Natural killer cell (primary cell): ENCODE measurements at regions not wholly inside any gene's neighbourhood (a gene's known extent, or its start where the extent isn't known, plus 50 kb on each side); places are given as distances from the start of the nearest gene placed in this dataset.

ENCODE experiments used
- ATAC-seq, 3 donors: fragments of 150-1000 bp in 2 of 3; fragments of 200-7000 bp in 1 of 3; cut with Tn5 transposase; 1 replicate in 1 of 3; 2 replicates in 2 of 3; pipeline ENCODE4 v1.10.0; 2021; ENCODE audit warnings: mild to moderate bottlenecking in 2 of 3, moderate library complexity in 2 of 3
- DNase-seq, 2 donors: peaks; one replicate each; pipeline versions ENCODE4 v3.0.0 to v3.0.0-alpha.2; 2013 to 2021; ENCODE audit warnings: mixed read lengths in 1 of 2
- H3K27ac ChIP-seq: one replicate; pipeline ENCODE4 v1.5.1; 2013; ENCODE audit warnings: mild to moderate bottlenecking, low read length
- H3K27me3 ChIP-seq: one replicate; pipeline ENCODE4 v1.6.1; 2013; ENCODE audit warnings: low read length; ENCODE audit not compliant: control insufficient read depth, insufficient read depth
- H3K36me3 ChIP-seq: one replicate; pipeline ENCODE4 v1.6.1; 2013; ENCODE audit warnings: low read length; ENCODE audit not compliant: control insufficient read depth, insufficient read depth
- H3K4me1 ChIP-seq: one replicate; pipeline ENCODE4 v1.6.1; 2013; ENCODE audit warnings: low read length; ENCODE audit not compliant: control insufficient read depth, insufficient read depth
- H3K4me3 ChIP-seq: one replicate; pipeline ENCODE4 v1.5.1; 2013; ENCODE audit warnings: low read length
- H3K9me3 ChIP-seq: one replicate; pipeline ENCODE4 v1.6.1; 2013; ENCODE audit warnings: low read length; ENCODE audit not compliant: control insufficient read depth, insufficient read depth
- H3K27ac Mint-ChIP-seq, 2 donors: one replicate each; pipeline ENCODE4 v1.8.0; 2022; ENCODE audit warnings: mild to moderate bottlenecking in 2 of 2, mixed read lengths in 2 of 2, moderate library complexity in 1 of 2
- H3K27me3 Mint-ChIP-seq, 2 donors: one replicate each; pipeline ENCODE4 v1.8.0; 2022; ENCODE audit warnings: low read depth in 2 of 2, mixed read lengths in 2 of 2
- H3K36me3 Mint-ChIP-seq: one replicate; pipeline ENCODE4 v1.8.0; 2022; ENCODE audit warnings: mixed read lengths
- H3K4me1 Mint-ChIP-seq, 2 donors: one replicate each; pipeline ENCODE4 v1.8.0; 2022; ENCODE audit warnings: mixed read lengths in 2 of 2
- H3K4me3 Mint-ChIP-seq: one replicate; pipeline ENCODE4 v1.8.0; 2022; ENCODE audit warnings: mild to moderate bottlenecking, moderate library complexity, mixed read lengths
- H3K9me3 Mint-ChIP-seq, 2 donors: one replicate each; pipeline ENCODE4 v1.8.0; 2022; ENCODE audit warnings: mixed read lengths in 2 of 2
- CTCF ChIP-seq: fragments of 200-600 bp; IDR thresholded peaks from one replicate; pipeline ENCODE4 v1.8.0; 2022; ENCODE audit warnings: antibody characterized with exemption
- WGBS: methylation state at CpG from one replicate; pipeline ENCODE4 v1.1.7; 2013; ENCODE audit warnings: missing lambda C conversion rate; ENCODE audit not compliant: insufficient coverage; 5-methylcytosine and 5-hydroxymethylcytosine counted together
- intact Hi-C: fragments of 100-400 bp; cut with micrococcal nuclease; formaldehyde crosslinking; loops from one replicate; pipeline ENCODE4 v1.14.2; 2022

- 89% methylated on average over 1 of the region's 2 CpGs for WGBS
- Histone ChIP-seq H3K36me3 (no peaks in the 10 kb centered on the region), H3K4me3 (no peak overlapping the region), H3K27me3 (no peaks in the 10 kb centered on the region), H3K9me3 (no peaks in the 10 kb centered on the region), H3K27ac (no peak overlapping the region), H3K4me1 (peaks cover 5% of the 10 kb centered on the region)
- Mint-ChIP-seq H3K4me3 (no peak overlapping the region), H3K36me3 (no peaks in the 10 kb centered on the region), H3K27me3 (no peaks in the 10 kb centered on the region), H3K27ac (no peak overlapping the region), H3K9me3 (no peaks in the 10 kb centered on the region), H3K4me1 (peaks cover 12 to 15% of the 10 kb centered on the region in 2 donors)
- DNase-seq: no peak
- no peak for TF ChIP-seq CTCF
- intact Hi-C loops: no loop called here
- ATAC-seq: no peak
These were observed 61.2 kb upstream of the NOCT start for GRCh38 chr4:138954428-138954827.

GRCh38 chr4:138953961-138954371 lies 61.6 kb upstream of the NOCT start:
- no peak for DNase-seq
- 37% methylated on average over 1 of the region's 2 CpGs for WGBS

GRCh38 chr4:138952411-138952810 lies 63.2 kb upstream of the NOCT start:
- intact Hi-C loops: no loop called here
- ATAC-seq: no peak
- Mint-ChIP-seq H3K27ac (no peak overlapping the region), H3K9me3 (no peaks in the 10 kb centered on the region), H3K27me3 (no peaks in the 10 kb centered on the region), H3K36me3 (no peaks in the 10 kb centered on the region), H3K4me1 (no peaks in the 10 kb centered on the region), H3K4me3 (no peak overlapping the region)
- H3K4me3 ChIP-seq: no peak overlapping the region
- H3K27ac ChIP-seq: no peak overlapping the region
- no peaks in the 10 kb centered on the region for H3K36me3 ChIP-seq
- H3K4me1 ChIP-seq: no peaks in the 10 kb centered on the region
- TF ChIP-seq CTCF: no peak
- no peak for DNase-seq
- H3K27me3 ChIP-seq: no peaks in the 10 kb centered on the region
- no peaks in the 10 kb centered on the region for H3K9me3 ChIP-seq

More at GRCh38 chr4:138953961-138954371, 61.6 kb upstream of the NOCT start:
- Histone ChIP-seq H3K36me3 (no peaks in the 10 kb centered on the region), H3K9me3 (no peaks in the 10 kb centered on the region), H3K4me3 (no peak overlapping the region), H3K27ac (no peak overlapping the region), H3K4me1 (peaks cover 5% of the 10 kb centered on the region), H3K27me3 (no peaks in the 10 kb centered on the region)
- H3K27me3 Mint-ChIP-seq: no peaks in the 10 kb centered on the region
- H3K4me3 Mint-ChIP-seq: no peak overlapping the region
- H3K36me3 Mint-ChIP-seq: no peaks in the 10 kb centered on the region
- no peak overlapping the region for H3K27ac Mint-ChIP-seq
- ATAC-seq: no peak
- no peaks in the 10 kb centered on the region for H3K9me3 Mint-ChIP-seq
- H3K4me1 Mint-ChIP-seq: peaks cover 10% of the 10 kb centered on the region in 2 donors
- no peak for TF ChIP-seq CTCF
- intact Hi-C loops: no loop called here

GRCh38 chr4:138951764-138952163 lies 63.8 kb upstream of the NOCT start:
- no peaks in the 10 kb centered on the region for H3K4me1 ChIP-seq
- Mint-ChIP-seq H3K27ac (no peak overlapping the region), H3K4me1 (no peaks in the 10 kb centered on the region), H3K27me3 (no peaks in the 10 kb centered on the region), H3K4me3 (no peak overlapping the region), H3K36me3 (no peaks in the 10 kb centered on the region), H3K9me3 (no peaks in the 10 kb centered on the region)
- H3K27ac ChIP-seq: no peak overlapping the region
- H3K4me3 ChIP-seq: no peak overlapping the region
- DNase-seq (no peak), ATAC-seq (no peak)
- intact Hi-C loops: no loop called here
- no peaks in the 10 kb centered on the region for H3K27me3 ChIP-seq
- no peaks in the 10 kb centered on the region for H3K36me3 ChIP-seq
- H3K9me3 ChIP-seq: no peaks in the 10 kb centered on the region
- WGBS: no CpG with 5 or more reads among the region's 1 CpG
- TF ChIP-seq CTCF: no peak
